ENCODE measurements at regions not wholly inside any gene's neighbourhood (a gene's known extent, or its start where the extent isn't known, plus 50 kb on each side); places are given as distances from the start of the nearest gene placed in this dataset.

- Histone ChIP-seq H3K27ac (ENCODE audit: low read length) (no peak overlapping the region), H3K9me3 (ENCODE audit: insufficient read depth, low read depth, low read length) (no peaks in the 10 kb centered on the region), H3K27me3 (ENCODE audit: insufficient read depth, low read length) (no peaks in the 10 kb centered on the region), H3K4me1 (ENCODE audit: insufficient read depth, low read length) (no peaks in the 10 kb centered on the region), H3K4me3 (ENCODE audit: low read length) (no peak overlapping the region), H3K9ac (ENCODE audit: low read depth, low read length) (no peak overlapping the region), H3K36me3 (ENCODE audit: insufficient read depth, low read depth, low read length) (no peaks in the 10 kb centered on the region)
These were observed 205.1 kb downstream of the LY86 start for GRCh38 chr6:6793388-6794250.

- Histone ChIP-seq H3K9ac (ENCODE audit: low read depth, low read length) (no peak overlapping the region), H3K36me3 (ENCODE audit: insufficient read depth, low read depth, low read length) (no peaks in the 10 kb centered on the region), H3K4me1 (ENCODE audit: insufficient read depth, low read length) (no peaks in the 10 kb centered on the region), H3K27me3 (ENCODE audit: insufficient read depth, low read length) (no peaks in the 10 kb centered on the region), H3K4me3 (ENCODE audit: low read length) (no peak overlapping the region), H3K9me3 (ENCODE audit: insufficient read depth, low read depth, low read length) (no peaks in the 10 kb centered on the region), H3K27ac (ENCODE audit: low read length) (no peak overlapping the region)
These were observed 206.9 kb downstream of the LY86 start for GRCh38 chr6:6795393-6795792.

- H3K27ac ChIP-seq (ENCODE audit: low read length), result no peak overlapping the region
- H3K27me3 ChIP-seq (ENCODE audit: insufficient read depth, low read length), result no peaks in the 10 kb centered on the region
- no peak overlapping the region for H3K9ac ChIP-seq (ENCODE audit: low read depth, low read length)
- no peaks in the 10 kb centered on the region for H3K9me3 ChIP-seq (ENCODE audit: insufficient read depth, low read depth, low read length)
- H3K4me3 ChIP-seq (ENCODE audit: low read length), result no peak overlapping the region
- no peaks in the 10 kb centered on the region for H3K36me3 ChIP-seq (ENCODE audit: insufficient read depth, low read depth, low read length)
- H3K4me1 ChIP-seq (ENCODE audit: insufficient read depth, low read length), result no peaks in the 10 kb centered on the region
These were observed 208.3 kb downstream of the LY86 start for GRCh38 chr6:6796818-6797217.

- no peak overlapping the region for H3K4me3 ChIP-seq (ENCODE audit: low read length)
- H3K9ac ChIP-seq (ENCODE audit: low read depth, low read length), result no peak overlapping the region
- H3K27me3 ChIP-seq (ENCODE audit: insufficient read depth, low read length), result no peaks in the 10 kb centered on the region
- no peaks in the 10 kb centered on the region for H3K4me1 ChIP-seq (ENCODE audit: insufficient read depth, low read length)
- H3K27ac ChIP-seq (ENCODE audit: low read length), result no peak overlapping the region
- H3K9me3 ChIP-seq (ENCODE audit: insufficient read depth, low read depth, low read length), result no peaks in the 10 kb centered on the region
- H3K36me3 ChIP-seq (ENCODE audit: insufficient read depth, low read depth, low read length), result no peaks in the 10 kb centered on the region
These were observed 209.9 kb downstream of the LY86 start for GRCh38 chr6:6798448-6798860.

- no peaks in the 10 kb centered on the region for H3K9me3 ChIP-seq (ENCODE audit: insufficient read depth, low read depth, low read length)
These were observed 212.4 kb downstream of the LY86 start for GRCh38 chr6:6801005-6801335.

GRCh38 chr6:6801635-6802218 lies 213.2 kb downstream of the LY86 start:
- Histone ChIP-seq H3K9ac (ENCODE audit: low read depth, low read length) (no peak overlapping the region), H3K36me3 (ENCODE audit: insufficient read depth, low read depth, low read length) (no peaks in the 10 kb centered on the region), H3K4me1 (ENCODE audit: insufficient read depth, low read length) (no peaks in the 10 kb centered on the region), H3K27me3 (ENCODE audit: insufficient read depth, low read length) (no peaks in the 10 kb centered on the region), H3K4me3 (ENCODE audit: low read length) (no peak overlapping the region), H3K27ac (ENCODE audit: low read length) (no peak overlapping the region), H3K9me3 (ENCODE audit: insufficient read depth, low read depth, low read length) (no peaks in the 10 kb centered on the region)

More at GRCh38 chr6:6801005-6801335, 212.4 kb downstream of the LY86 start:
- no peaks in the 10 kb centered on the region for H3K27me3 ChIP-seq (ENCODE audit: insufficient read depth, low read length)
- H3K36me3 ChIP-seq (ENCODE audit: insufficient read depth, low read depth, low read length), result no peaks in the 10 kb centered on the region
- H3K4me3 ChIP-seq (ENCODE audit: low read length), result no peak overlapping the region
- H3K9ac ChIP-seq (ENCODE audit: low read depth, low read length), result no peak overlapping the region
- no peak overlapping the region for H3K27ac ChIP-seq (ENCODE audit: low read length)
- no peaks in the 10 kb centered on the region for H3K4me1 ChIP-seq (ENCODE audit: insufficient read depth, low read length)

GRCh38 chr6:6803180-6803977 lies 214.9 kb downstream of the LY86 start:
- no peak overlapping the region for H3K4me3 ChIP-seq (ENCODE audit: low read length)
- H3K27me3 ChIP-seq (ENCODE audit: insufficient read depth, low read length), result no peaks in the 10 kb centered on the region
- H3K27ac ChIP-seq (ENCODE audit: low read length), result no peak overlapping the region
- H3K36me3 ChIP-seq (ENCODE audit: insufficient read depth, low read depth, low read length), result no peaks in the 10 kb centered on the region
- no peaks in the 10 kb centered on the region for H3K4me1 ChIP-seq (ENCODE audit: insufficient read depth, low read length)
- H3K9me3 ChIP-seq (ENCODE audit: insufficient read depth, low read depth, low read length), result no peaks in the 10 kb centered on the region
- H3K9ac ChIP-seq (ENCODE audit: low read depth, low read length), result no peak overlapping the region

- no peaks in the 10 kb centered on the region for H3K4me1 ChIP-seq (ENCODE audit: insufficient read depth, low read length)
- H3K27me3 ChIP-seq (ENCODE audit: insufficient read depth, low read length), result no peaks in the 10 kb centered on the region
- no peak overlapping the region for H3K27ac ChIP-seq (ENCODE audit: low read length)
- no peaks in the 10 kb centered on the region for H3K36me3 ChIP-seq (ENCODE audit: insufficient read depth, low read depth, low read length)
- no peak overlapping the region for H3K9ac ChIP-seq (ENCODE audit: low read depth, low read length)
- no peak overlapping the region for H3K4me3 ChIP-seq (ENCODE audit: low read length)
- H3K9me3 ChIP-seq (ENCODE audit: insufficient read depth, low read depth, low read length), result no peaks in the 10 kb centered on the region
These were observed 216.5 kb downstream of the LY86 start for GRCh38 chr6:6804843-6805615.

- Histone ChIP-seq H3K36me3 (ENCODE audit: insufficient read depth, low read depth, low read length) (no peaks in the 10 kb centered on the region), H3K9me3 (ENCODE audit: insufficient read depth, low read depth, low read length) (no peaks in the 10 kb centered on the region), H3K27me3 (ENCODE audit: insufficient read depth, low read length) (no peaks in the 10 kb centered on the region), H3K4me1 (ENCODE audit: insufficient read depth, low read length) (peaks cover 9% of the 10 kb centered on the region), H3K4me3 (ENCODE audit: low read length) (no peak overlapping the region), H3K9ac (ENCODE audit: low read depth, low read length) (no peak overlapping the region), H3K27ac (ENCODE audit: low read length) (no peak overlapping the region)
These were observed 218.5 kb downstream of the LY86 start for GRCh38 chr6:6806844-6807518.

- Histone ChIP-seq H3K9me3 (ENCODE audit: insufficient read depth, low read depth, low read length) (no peaks in the 10 kb centered on the region), H3K4me1 (ENCODE audit: insufficient read depth, low read length) (peaks cover 16% of the 10 kb centered on the region), H3K27ac (ENCODE audit: low read length) (no peak overlapping the region), H3K27me3 (ENCODE audit: insufficient read depth, low read length) (no peaks in the 10 kb centered on the region), H3K36me3 (ENCODE audit: insufficient read depth, low read depth, low read length) (no peaks in the 10 kb centered on the region), H3K4me3 (ENCODE audit: low read length) (no peak overlapping the region), H3K9ac (ENCODE audit: low read depth, low read length) (no peak overlapping the region)
These were observed 219.8 kb downstream of the LY86 start for GRCh38 chr6:6808343-6808742.

GRCh38 chr6:6808915-6809314 lies 220.4 kb downstream of the LY86 start:
- Histone ChIP-seq H3K27ac (ENCODE audit: low read length) (no peak overlapping the region), H3K4me3 (ENCODE audit: low read length) (no peak overlapping the region), H3K27me3 (ENCODE audit: insufficient read depth, low read length) (no peaks in the 10 kb centered on the region), H3K9me3 (ENCODE audit: insufficient read depth, low read depth, low read length) (no peaks in the 10 kb centered on the region), H3K36me3 (ENCODE audit: insufficient read depth, low read depth, low read length) (no peaks in the 10 kb centered on the region), H3K4me1 (ENCODE audit: insufficient read depth, low read length) (peaks cover 16% of the 10 kb centered on the region), H3K9ac (ENCODE audit: low read depth, low read length) (no peak overlapping the region)
